HK-2 (cell line): ENCODE measurements at regions not wholly inside any gene's neighbourhood (a gene's known extent, or its start where the extent isn't known, plus 50 kb on each side); places are given as distances from the start of the nearest gene placed in this dataset.
"Not testable (repeated sequence)": the region's sequence is repeated elsewhere in the genome, so short reads cannot be mapped to it uniquely, and the experiment has no call there.

Experiments used
- DNase-seq: peaks from one replicate; pipeline ENCODE4 v3.0.0-alpha.2; 2018; ENCODE audit not compliant: unreplicated experiment

- DNase-seq = no peak
Observed at GRCh38 chr13:19062019-19062646, 119.5 kb downstream of the TUBA3C start.

- DNase-seq = no peak
Observed at GRCh38 chr13:19061278-19061677, 120.3 kb downstream of the TUBA3C start.

GRCh38 chr13:19060311-19061002, 121.2 kb downstream of the TUBA3C start:
- DNase-seq = no peak

- no peak for DNase-seq
Observed at GRCh38 chr13:19059016-19059780, 122.4 kb downstream of the TUBA3C start.

- no peak for DNase-seq
Observed at GRCh38 chr13:19058566-19058965, 123.1 kb downstream of the TUBA3C start.

- DNase-seq = no peak
Observed at GRCh38 chr13:19057588-19058340, 123.9 kb downstream of the TUBA3C start.

- DNase-seq = no peak
Observed at GRCh38 chr13:19056984-19057490, 124.6 kb downstream of the TUBA3C start.

GRCh38 chr13:19056355-19056880, 125.2 kb downstream of the TUBA3C start:
- no peak for DNase-seq

GRCh38 chr13:19055611-19056010, 126.0 kb downstream of the TUBA3C start:
- DNase-seq = no peak

- no peak for DNase-seq
Observed at GRCh38 chr13:19053561-19053960, 128.1 kb downstream of the TUBA3C start.

- no peak for DNase-seq
Observed at GRCh38 chr13:19052931-19053330, 128.7 kb downstream of the TUBA3C start.

GRCh38 chr13:19052180-19052579, 129.4 kb downstream of the TUBA3C start:
- DNase-seq = no peak

GRCh38 chr13:19050901-19051300, 130.7 kb downstream of the TUBA3C start:
- no peak for DNase-seq

GRCh38 chr13:19049624-19050023, 132.0 kb downstream of the TUBA3C start:
- DNase-seq = not testable (repeated sequence)

GRCh38 chr13:19048381-19048780, 133.2 kb downstream of the TUBA3C start:
- no peak for DNase-seq

- no peak for DNase-seq
Observed at GRCh38 chr13:19023115-19023514, 158.5 kb downstream of the TUBA3C start.

- DNase-seq = no peak
Observed at GRCh38 chr13:19020988-19021387, 160.6 kb downstream of the TUBA3C start.

- no peak for DNase-seq
Observed at GRCh38 chr13:18998389-18998788, 183.2 kb downstream of the TUBA3C start.

- no peak for DNase-seq
Observed at GRCh38 chr13:18996627-18997051, 185.0 kb downstream of the TUBA3C start.

- no peak for DNase-seq
Observed at GRCh38 chr13:18996221-18996620, 185.4 kb downstream of the TUBA3C start.

GRCh38 chr13:18995259-18995873, 186.3 kb downstream of the TUBA3C start:
- DNase-seq = no peak
